Endothelial cell of umbilical vein (primary cell): ENCODE measurements at regions not wholly inside any gene's neighbourhood (a gene's known extent, or its start where the extent isn't known, plus 50 kb on each side); places are given as distances from the start of the nearest gene placed in this dataset.

ENCODE experiments used
- BruUV-seq: library from RNA; stranded (reverse); fragments of 400-500 nt; replicated peaks from 2 replicates; lab custom pipeline; 2021; lab: Mats Ljungman, UMichigan
- CTCF ChIA-PET: fragments of 300-600, 350-600 bp; sonication (Branson Sonifier 250); formaldehyde crosslinking; loops from one replicate; lab custom pipeline; 2021; ENCODE audit warnings: antibody characterized with exemption, inconsistent platforms; lab: Charles Lee
- POLR2A ChIA-PET: fragments of 300-600, 350-600 bp; sonication (Branson Sonifier 250); formaldehyde crosslinking; loops from one replicate; lab custom pipeline; 2021; ENCODE audit warnings: antibody characterized with exemption, inconsistent platforms; lab: Charles Lee
- DNase-seq: peaks from one replicate; pipeline ENCODE4 v3.0.0-alpha.2; 2011; ENCODE audit warnings: low read depth, low spot score
- FAIRE-seq: peaks from 2 replicates; lab custom pipeline; 2011; peaks lifted over from hg19 to GRCh38; lab: Jason Lieb, UNC
- H2AFZ ChIP-seq: 2 replicates; pipeline ENCODE4 v1.6.0; 2012; ENCODE audit warnings: low read depth, low read length, control low read depth, inconsistent platforms
- H3K27ac ChIP-seq: 2 replicates; pipeline ENCODE4 v1.5.1; 2011; ENCODE audit warnings: low read depth, mild to moderate bottlenecking, control low read depth, low read length, moderate library complexity; ENCODE audit not compliant: insufficient read depth
- H3K27me3 ChIP-seq, 2 experiments: 2 replicates each; pipeline versions ENCODE4 v1.6.0 to v1.6.1; 2011; ENCODE audit warnings: low read length in 2 of 2, mixed read lengths in 1 of 2; ENCODE audit not compliant: control insufficient read depth in 2 of 2, insufficient read depth in 2 of 2
- H3K36me3 ChIP-seq, 2 experiments: 2 replicates in 1 of 2; 3 replicates in 1 of 2; pipeline ENCODE4 v1.5.1; 2011; ENCODE audit warnings: low read length in 2 of 2, mild to moderate bottlenecking in 1 of 2, moderate library complexity in 1 of 2; ENCODE audit not compliant: control insufficient read depth in 2 of 2, insufficient read depth in 2 of 2; ENCODE audit errors: extremely low read depth in 1 of 2
- H3K4me1 ChIP-seq: 3 replicates; pipeline ENCODE4 v1.5.1; 2011; ENCODE audit warnings: mild to moderate bottlenecking, low read length; ENCODE audit not compliant: control insufficient read depth, insufficient read depth; ENCODE audit errors: extremely low read depth
- H3K4me2 ChIP-seq: 2 replicates; pipeline ENCODE4 v1.6.1; 2011; ENCODE audit warnings: low read length, control low read depth, mixed read lengths; ENCODE audit not compliant: insufficient read depth
- H3K4me3 ChIP-seq, 3 experiments: fragments of 200-600 bp in 1 of 3; sonication (generic), shearing (Covaris generic) in 1 of 3; replicated peaks in 1 of 3; 2 replicates each; pipeline ENCODE4 v1.5.1; 2011 to 2016; ENCODE audit warnings: control low read depth in 3 of 3, low read length in 3 of 3, mild to moderate bottlenecking in 2 of 3, inconsistent platforms in 1 of 3, low read depth in 1 of 3, moderate library complexity in 1 of 3; ENCODE audit not compliant: insufficient read depth in 1 of 3
- H3K79me2 ChIP-seq: 2 replicates; pipeline ENCODE4 v1.6.0; 2012; ENCODE audit warnings: low read length, inconsistent platforms; ENCODE audit not compliant: control insufficient read depth, insufficient read depth
- H3K9ac ChIP-seq: replicated peaks from 2 replicates; pipeline ENCODE3; 2011; ENCODE audit warnings: low read length, control low read depth; ENCODE audit not compliant: insufficient read depth; ENCODE audit errors: extremely low read depth
- H3K9me1 ChIP-seq: replicated peaks from 3 replicates; pipeline ENCODE4 v1.6.0; 2011; ENCODE audit warnings: mild to moderate bottlenecking, low read length; ENCODE audit not compliant: control insufficient read depth, insufficient read depth; ENCODE audit errors: extremely low read depth
- H3K9me3 ChIP-seq: replicated peaks from 2 replicates; pipeline ENCODE4 v1.5.1; 2012; ENCODE audit warnings: low read length, inconsistent platforms; ENCODE audit not compliant: control insufficient read depth, insufficient read depth
- H4K20me1 ChIP-seq: replicated peaks from 2 replicates; pipeline ENCODE3; 2011; ENCODE audit warnings: mild to moderate bottlenecking, low read length; ENCODE audit not compliant: control insufficient read depth, insufficient read depth; ENCODE audit errors: extremely low read depth
- EZH2 ChIP-seq: IDR thresholded peaks from 2 replicates; pipeline ENCODE4 v1.6.1; 2012; ENCODE audit warnings: borderline replicate concordance, low read depth, mild to moderate bottlenecking, moderate library complexity, low read length, inconsistent platforms; ENCODE audit not compliant: severe bottlenecking
- FOS ChIP-seq: IDR thresholded peaks from 2 replicates; pipeline ENCODE4 v1.6.1; 2011; ENCODE audit warnings: mild to moderate bottlenecking, low read length, moderate library complexity, borderline replicate concordance; ENCODE audit not compliant: insufficient read depth
- GATA2 ChIP-seq: IDR thresholded peaks from 2 replicates; pipeline ENCODE4 v1.7.0; 2011; ENCODE audit warnings: low read depth, mild to moderate bottlenecking, moderate library complexity, mixed read lengths, low read length; ENCODE audit not compliant: insufficient read length, insufficient read depth
- JUN ChIP-seq: IDR thresholded peaks from 2 replicates; pipeline ENCODE4 v1.6.1; 2011; ENCODE audit warnings: borderline replicate concordance, low read depth; ENCODE audit not compliant: insufficient read length, insufficient read depth
- MYC ChIP-seq: IDR thresholded peaks from one replicate; pipeline ENCODE4 v1.6.1; 2011; ENCODE audit warnings: mild to moderate bottlenecking, low read depth, low read length
- POLR2A ChIP-seq: IDR thresholded peaks from 2 replicates; pipeline ENCODE4 v1.6.1; 2012; ENCODE audit warnings: low read depth, mild to moderate bottlenecking, control low read depth, low read length
- POLR2AphosphoS5 ChIP-seq: IDR thresholded peaks from 2 replicates; pipeline ENCODE4 v1.6.1; 2012; ENCODE audit warnings: low read depth, mild to moderate bottlenecking, control low read depth, low read length, moderate library complexity; ENCODE audit not compliant: insufficient read depth
- dilution Hi-C: fragments of 300-500 bp; cut with MboI; formaldehyde crosslinking; loops from one replicate; pipeline ENCODE4 v1.15.0; 2019; ENCODE audit warnings: low sequenced_read_pairs; ENCODE audit not compliant: extremely low pct_ligation_motif_present
- intact Hi-C: fragments of 100-400 bp; cut with micrococcal nuclease; formaldehyde crosslinking; loops from one replicate; pipeline ENCODE4 v1.10.0; 2022
- TF ChIP-seq, protein P1 (sequence below), 2 donors: IDR thresholded peaks; 1 replicate in 1 of 2; 2 replicates in 1 of 2; pipeline ENCODE4 v1.5.1; 2011; ENCODE audit warnings: low read length in 2 of 2, mild to moderate bottlenecking in 2 of 2, moderate library complexity in 2 of 2, control low read depth in 1 of 2, inconsistent platforms in 1 of 2, low read depth in 1 of 2; ENCODE audit not compliant: insufficient read depth in 1 of 2; ENCODE audit errors: extremely low read depth in 1 of 2
- TF ChIP-seq, protein P2 (sequence below): IDR thresholded peaks from 2 replicates; pipeline ENCODE4 v1.6.1; 2011; ENCODE audit not compliant: insufficient read depth, insufficient read length

DNA sequence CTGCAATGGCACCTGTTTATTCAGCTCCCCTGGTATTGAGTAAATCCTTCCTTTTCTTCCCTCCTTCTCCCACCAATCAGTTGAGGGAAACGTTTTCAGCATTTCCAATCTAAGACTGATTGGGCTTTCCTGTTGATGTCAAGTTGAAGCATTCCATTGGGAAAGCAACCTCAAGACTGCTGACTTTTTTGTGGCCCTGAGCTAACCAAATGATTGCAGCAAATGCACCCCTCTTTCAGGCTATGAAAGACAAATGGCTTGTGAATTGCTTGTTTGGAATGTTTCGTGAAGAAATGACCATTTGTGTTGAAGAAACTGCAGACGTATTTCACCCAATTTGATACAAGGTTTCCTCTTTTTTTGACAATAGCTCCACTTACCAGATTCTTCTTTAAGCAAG, 303.5 kb downstream of the EPHA4 start:
- Histone ChIP-seq H2AFZ (no peak overlapping the region), H3K9me1 (no peaks in the 10 kb centered on the region), H3K36me3 (no peaks in the 10 kb centered on the region), H3K27ac (no peak overlapping the region), H4K20me1 (no peaks in the 10 kb centered on the region), H3K4me1 (no peaks in the 10 kb centered on the region), H3K4me2 (no peak overlapping the region), H3K4me3 (no peak overlapping the region), H3K79me2 (no peaks in the 10 kb centered on the region), H3K9ac (no peak overlapping the region), H3K9me3 (no peaks in the 10 kb centered on the region), H3K27me3 (peaks cover 0 to 3% of the 10 kb centered on the region in 2 experiments)
- FAIRE-seq (no peak), DNase-seq (no peak)
- ChIA-PET CTCF (no interaction called here), POLR2A (no interaction called here)
- no peak for TF ChIP-seq MYC
- no peak for TF ChIP-seq POLR2AphosphoS5
- TF ChIP-seq POLR2A: no peak
- no peak for TF ChIP-seq JUN
- no peak for TF ChIP-seq EZH2
- TF ChIP-seq FOS: no peak
- no peak for TF ChIP-seq GATA2
- TF ChIP-seq, protein P1, sequence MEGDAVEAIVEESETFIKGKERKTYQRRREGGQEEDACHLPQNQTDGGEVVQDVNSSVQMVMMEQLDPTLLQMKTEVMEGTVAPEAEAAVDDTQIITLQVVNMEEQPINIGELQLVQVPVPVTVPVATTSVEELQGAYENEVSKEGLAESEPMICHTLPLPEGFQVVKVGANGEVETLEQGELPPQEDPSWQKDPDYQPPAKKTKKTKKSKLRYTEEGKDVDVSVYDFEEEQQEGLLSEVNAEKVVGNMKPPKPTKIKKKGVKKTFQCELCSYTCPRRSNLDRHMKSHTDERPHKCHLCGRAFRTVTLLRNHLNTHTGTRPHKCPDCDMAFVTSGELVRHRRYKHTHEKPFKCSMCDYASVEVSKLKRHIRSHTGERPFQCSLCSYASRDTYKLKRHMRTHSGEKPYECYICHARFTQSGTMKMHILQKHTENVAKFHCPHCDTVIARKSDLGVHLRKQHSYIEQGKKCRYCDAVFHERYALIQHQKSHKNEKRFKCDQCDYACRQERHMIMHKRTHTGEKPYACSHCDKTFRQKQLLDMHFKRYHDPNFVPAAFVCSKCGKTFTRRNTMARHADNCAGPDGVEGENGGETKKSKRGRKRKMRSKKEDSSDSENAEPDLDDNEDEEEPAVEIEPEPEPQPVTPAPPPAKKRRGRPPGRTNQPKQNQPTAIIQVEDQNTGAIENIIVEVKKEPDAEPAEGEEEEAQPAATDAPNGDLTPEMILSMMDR (IDR thresholded peaks at IDR 0.05; ENCODE audit: extremely low read depth in 1 of 2, insufficient read depth in 1 of 2, low read depth in 1 of 2, low read length in 2 of 2): no peak
- TF ChIP-seq, protein P2, sequence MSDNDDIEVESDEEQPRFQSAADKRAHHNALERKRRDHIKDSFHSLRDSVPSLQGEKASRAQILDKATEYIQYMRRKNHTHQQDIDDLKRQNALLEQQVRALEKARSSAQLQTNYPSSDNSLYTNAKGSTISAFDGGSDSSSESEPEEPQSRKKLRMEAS: no peak
- dilution Hi-C loops: no loop called here
- intact Hi-C loops: no loop called here
- no TSS peak for BruUV-seq
